Cardiac fibroblast (primary cell): ENCODE measurements at regions not wholly inside any gene's neighbourhood (a gene's known extent, or its start where the extent isn't known, plus 50 kb on each side); places are given as distances from the start of the nearest gene placed in this dataset.

Source experiments
- DNase-seq, 2 donors: peaks; one replicate each; pipeline versions ENCODE4 v3.0.0 to v3.0.0-alpha.2; 2010; ENCODE audit warnings: low read depth in 2 of 2
- H3K4me3 ChIP-seq, 2 donors: replicated peaks in 1 of 2; 1 replicate in 1 of 2; 2 replicates in 1 of 2; pipeline ENCODE4 v1.5.1; 2011; ENCODE audit warnings: low read depth in 2 of 2, low read length in 2 of 2, mild to moderate bottlenecking in 2 of 2, moderate library complexity in 1 of 2
- CTCF ChIP-seq: IDR thresholded peaks from one replicate; pipeline ENCODE4 v1.5.1; 2011; ENCODE audit warnings: low read depth, mild to moderate bottlenecking, low read length, inconsistent platforms

- H3K4me3 ChIP-seq, result no peak overlapping the region
- TF ChIP-seq CTCF, result no peak
- DNase-seq, result no peak
Measured at GRCh38 chr17:33838281-33838680, 416.8 kb upstream of the CCL2 start.

- DNase-seq, result no peak
- no peak for TF ChIP-seq CTCF
- H3K4me3 ChIP-seq, result no peak overlapping the region
Measured at GRCh38 chr17:33847900-33848299, 407.2 kb upstream of the CCL2 start.

- no peak for TF ChIP-seq CTCF
- no peak for DNase-seq
- H3K4me3 ChIP-seq, result no peak overlapping the region
Measured at GRCh38 chr17:33848433-33848832, 406.7 kb upstream of the CCL2 start.

- no peak for DNase-seq
- no peak for TF ChIP-seq CTCF
Measured at GRCh38 chr17:33854596-33854995, 400.5 kb upstream of the CCL2 start.

GRCh38 chr17:33858121-33858520 is 397.0 kb upstream of the CCL2 start:
- H3K4me3 ChIP-seq, result no peak overlapping the region
- DNase-seq, result no peak
- no peak for TF ChIP-seq CTCF

More at GRCh38 chr17:33854596-33854995, 400.5 kb upstream of the CCL2 start:
- no peak overlapping the region for H3K4me3 ChIP-seq

- TF ChIP-seq CTCF, result no peak
- DNase-seq, result no peak
Measured at GRCh38 chr17:33858682-33859081, 396.4 kb upstream of the CCL2 start.

More at GRCh38 chr17:33858682-33859081, 396.4 kb upstream of the CCL2 start:
- H3K4me3 ChIP-seq, result no peak overlapping the region
